Astrocyte (in vitro differentiated cells and primary cell): ENCODE measurements at regions not wholly inside any gene's neighbourhood (a gene's known extent, or its start where the extent isn't known, plus 50 kb on each side); places are given as distances from the start of the nearest gene placed in this dataset.

Experiments
- EZH2 ChIP-seq: IDR thresholded peaks from 2 replicates; pipeline ENCODE4 v1.6.1; 2012; ENCODE audit warnings: mild to moderate bottlenecking, low read length, inconsistent platforms; ENCODE audit not compliant: insufficient read depth
- TF ChIP-seq, protein P1 (sequence below): IDR thresholded peaks from 2 replicates; pipeline ENCODE4 v1.5.1; 2011; ENCODE audit warnings: low read depth, mild to moderate bottlenecking, inconsistent platforms, low read length, moderate library complexity; ENCODE audit not compliant: insufficient read depth

DNA sequence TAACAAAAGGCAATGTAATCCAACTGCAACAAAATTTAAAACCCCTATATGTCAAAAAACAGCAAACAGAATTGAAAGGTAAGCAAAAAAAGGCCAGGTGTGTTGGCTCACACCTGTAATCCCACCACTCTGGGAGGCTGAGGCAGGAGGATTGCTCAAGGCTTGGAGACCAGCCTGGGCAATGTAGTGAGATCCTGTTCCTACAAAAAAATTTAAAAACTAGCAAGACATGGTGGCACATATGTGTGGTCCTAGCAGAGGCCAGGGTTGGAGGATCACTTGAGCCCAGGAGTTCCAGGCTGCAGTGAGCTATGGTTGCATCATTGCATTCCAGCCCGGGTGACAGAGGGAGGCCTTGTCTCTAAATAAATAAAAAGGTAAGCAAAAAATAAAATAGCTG, 212.1 kb upstream of the KLF14 start:
- TF ChIP-seq, protein P1, sequence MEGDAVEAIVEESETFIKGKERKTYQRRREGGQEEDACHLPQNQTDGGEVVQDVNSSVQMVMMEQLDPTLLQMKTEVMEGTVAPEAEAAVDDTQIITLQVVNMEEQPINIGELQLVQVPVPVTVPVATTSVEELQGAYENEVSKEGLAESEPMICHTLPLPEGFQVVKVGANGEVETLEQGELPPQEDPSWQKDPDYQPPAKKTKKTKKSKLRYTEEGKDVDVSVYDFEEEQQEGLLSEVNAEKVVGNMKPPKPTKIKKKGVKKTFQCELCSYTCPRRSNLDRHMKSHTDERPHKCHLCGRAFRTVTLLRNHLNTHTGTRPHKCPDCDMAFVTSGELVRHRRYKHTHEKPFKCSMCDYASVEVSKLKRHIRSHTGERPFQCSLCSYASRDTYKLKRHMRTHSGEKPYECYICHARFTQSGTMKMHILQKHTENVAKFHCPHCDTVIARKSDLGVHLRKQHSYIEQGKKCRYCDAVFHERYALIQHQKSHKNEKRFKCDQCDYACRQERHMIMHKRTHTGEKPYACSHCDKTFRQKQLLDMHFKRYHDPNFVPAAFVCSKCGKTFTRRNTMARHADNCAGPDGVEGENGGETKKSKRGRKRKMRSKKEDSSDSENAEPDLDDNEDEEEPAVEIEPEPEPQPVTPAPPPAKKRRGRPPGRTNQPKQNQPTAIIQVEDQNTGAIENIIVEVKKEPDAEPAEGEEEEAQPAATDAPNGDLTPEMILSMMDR, result no peak
- TF ChIP-seq EZH2, result no peak
